HG03196 (cell line): ENCODE measurements at regions not wholly inside any gene's neighbourhood (a gene's known extent, or its start where the extent isn't known, plus 50 kb on each side); places are given as distances from the start of the nearest gene placed in this dataset.
"Not testable (repeated sequence)": the region's sequence is repeated elsewhere in the genome, so short reads cannot be mapped to it uniquely, and the experiment has no call there.

Source experiments
- ATAC-seq: cut with Tn5 transposase; IDR thresholded peaks from one replicate; pipeline ENCODE4 v1.9.1; 2021; ENCODE audit not compliant: unreplicated experiment

GRCh38 chr3:35296944-35297343, 342.4 kb upstream of the ARPP21 start:
- ATAC-seq: not testable (repeated sequence)

- no peak for ATAC-seq
These were observed 333.9 kb upstream of the ARPP21 start for GRCh38 chr3:35305406-35305805.

GRCh38 chr3:35307296-35307695, 332.0 kb upstream of the ARPP21 start:
- no peak for ATAC-seq

- not testable (repeated sequence) for ATAC-seq
These were observed 322.5 kb upstream of the ARPP21 start for GRCh38 chr3:35316841-35317240.

GRCh38 chr3:35320646-35321407, 318.5 kb upstream of the ARPP21 start:
- no peak for ATAC-seq

GRCh38 chr3:35322070-35322469, 317.3 kb upstream of the ARPP21 start:
- no peak for ATAC-seq

- ATAC-seq: no peak
These were observed 303.6 kb upstream of the ARPP21 start for GRCh38 chr3:35335703-35336102.

GRCh38 chr3:35336601-35337000, 302.7 kb upstream of the ARPP21 start:
- ATAC-seq: no peak

GRCh38 chr3:35338186-35338585, 301.1 kb upstream of the ARPP21 start:
- no peak for ATAC-seq

- ATAC-seq: no peak
These were observed 259.1 kb upstream of the ARPP21 start for GRCh38 chr3:35380196-35380595.

- no peak for ATAC-seq
These were observed 256.1 kb upstream of the ARPP21 start for GRCh38 chr3:35383216-35383615.

GRCh38 chr3:35383719-35384555, 255.4 kb upstream of the ARPP21 start:
- no peak for ATAC-seq

GRCh38 chr3:35385271-35385670, 254.1 kb upstream of the ARPP21 start:
- ATAC-seq: no peak

GRCh38 chr3:35389907-35390306, 249.4 kb upstream of the ARPP21 start:
- ATAC-seq: no peak

- ATAC-seq: no peak
These were observed 247.1 kb upstream of the ARPP21 start for GRCh38 chr3:35392187-35392586.

GRCh38 chr3:35393901-35394799, 245.2 kb upstream of the ARPP21 start:
- ATAC-seq: no peak

GRCh38 chr3:35394905-35395304, 244.4 kb upstream of the ARPP21 start:
- ATAC-seq: no peak

GRCh38 chr3:35401671-35402070, 237.7 kb upstream of the ARPP21 start:
- no peak for ATAC-seq

- no peak for ATAC-seq
These were observed 234.8 kb upstream of the ARPP21 start for GRCh38 chr3:35404571-35404970.

- no peak for ATAC-seq
These were observed 230.4 kb upstream of the ARPP21 start for GRCh38 chr3:35408882-35409281.

GRCh38 chr3:35409991-35410390, 229.3 kb upstream of the ARPP21 start:
- ATAC-seq: no peak
